ENCODE measurements at regions not wholly inside any gene's neighbourhood (a gene's known extent, or its start where the extent isn't known, plus 50 kb on each side); places are given as distances from the start of the nearest gene placed in this dataset.

GRCh38 chr7:9782275-9782674 lies 1191.4 kb upstream of the PHF14 start:
- TF ChIP-seq EP300 (IDR thresholded peaks at IDR 0.05) (no peak), CTCF (IDR thresholded peaks at IDR 0.05) (no peak), POLR2AphosphoS5 (IDR thresholded peaks at IDR 0.05) (no peak)

Data from sigmoid colon (tissue), 4 donors.